BLaER1 (cell line): ENCODE measurements at regions not wholly inside any gene's neighbourhood (a gene's known extent, or its start where the extent isn't known, plus 50 kb on each side); places are given as distances from the start of the nearest gene placed in this dataset.

Experiments used
- H3K27ac ChIP-seq: shearing (Covaris generic); formaldehyde crosslinking; 2 replicates; pipeline ENCODE4 v1.8.1; 2022
- H3K27me3 ChIP-seq: shearing (Covaris generic); formaldehyde crosslinking; 2 replicates; pipeline ENCODE4 v1.8.1; 2022
- H3K36me3 ChIP-seq: shearing (Covaris generic); formaldehyde crosslinking; 2 replicates; pipeline ENCODE4 v1.8.1; 2022
- H3K4me1 ChIP-seq: shearing (Covaris generic); formaldehyde crosslinking; 2 replicates; pipeline ENCODE4 v1.8.1; 2022
- H3K4me2 ChIP-seq: shearing (Covaris generic); formaldehyde crosslinking; 2 replicates; pipeline ENCODE4 v1.8.1; 2022
- H3K4me3 ChIP-seq: shearing (Covaris generic); formaldehyde crosslinking; 2 replicates; pipeline ENCODE4 v1.8.1; 2022
- H3K9ac ChIP-seq: shearing (Covaris generic); formaldehyde crosslinking; 2 replicates; pipeline ENCODE4 v1.8.1; 2022
- H3K9me3 ChIP-seq: shearing (Covaris generic); formaldehyde crosslinking; 2 replicates; pipeline ENCODE4 v1.8.1; 2022
- H4K20me1 ChIP-seq: shearing (Covaris generic); formaldehyde crosslinking; 2 replicates; pipeline ENCODE4 v1.8.1; 2022
- Cebpa-rat ChIP-seq: shearing (Covaris generic); IDR thresholded peaks from 2 replicates; pipeline ENCODE4 v1.8.1; 2022

- no peak overlapping the region for H3K4me2 ChIP-seq
- H3K27me3 ChIP-seq: no peaks in the 10 kb centered on the region
- TF ChIP-seq Cebpa-rat: no peak
- H3K9ac ChIP-seq: no peak overlapping the region
- no peak overlapping the region for H3K27ac ChIP-seq
- H3K9me3 ChIP-seq: no peaks in the 10 kb centered on the region
- H3K36me3 ChIP-seq: no peaks in the 10 kb centered on the region
- no peaks in the 10 kb centered on the region for H4K20me1 ChIP-seq
- H3K4me1 ChIP-seq: no peaks in the 10 kb centered on the region
- H3K4me3 ChIP-seq: no peak overlapping the region
These were observed 64.5 kb upstream of the GDF10 start for GRCh38 chr10:47235484-47235883.

GRCh38 chr10:47237316-47238260 is 62.4 kb upstream of the GDF10 start:
- no peaks in the 10 kb centered on the region for H4K20me1 ChIP-seq
- no peak overlapping the region for H3K27ac ChIP-seq
- H3K9me3 ChIP-seq: no peaks in the 10 kb centered on the region
- H3K9ac ChIP-seq: no peak overlapping the region
- no peaks in the 10 kb centered on the region for H3K27me3 ChIP-seq
- H3K4me3 ChIP-seq: no peak overlapping the region
- no peak overlapping the region for H3K4me2 ChIP-seq
- no peaks in the 10 kb centered on the region for H3K36me3 ChIP-seq
- TF ChIP-seq Cebpa-rat: no peak
- H3K4me1 ChIP-seq: no peaks in the 10 kb centered on the region

- Histone ChIP-seq H3K4me2 (no peak overlapping the region), H4K20me1 (no peaks in the 10 kb centered on the region), H3K27me3 (no peaks in the 10 kb centered on the region), H3K27ac (no peak overlapping the region), H3K36me3 (no peaks in the 10 kb centered on the region), H3K9me3 (no peaks in the 10 kb centered on the region), H3K9ac (no peak overlapping the region), H3K4me3 (no peak overlapping the region), H3K4me1 (no peaks in the 10 kb centered on the region)
- TF ChIP-seq Cebpa-rat: no peak
These were observed 61.5 kb upstream of the GDF10 start for GRCh38 chr10:47238331-47239095.

GRCh38 chr10:47239211-47239610 is 60.8 kb upstream of the GDF10 start:
- Histone ChIP-seq H3K4me1 (no peaks in the 10 kb centered on the region), H4K20me1 (no peaks in the 10 kb centered on the region), H3K36me3 (no peaks in the 10 kb centered on the region), H3K27ac (no peak overlapping the region), H3K9ac (no peak overlapping the region), H3K9me3 (no peaks in the 10 kb centered on the region), H3K4me3 (no peak overlapping the region), H3K27me3 (no peaks in the 10 kb centered on the region), H3K4me2 (no peak overlapping the region)
- no peak for TF ChIP-seq Cebpa-rat

GRCh38 chr10:47240173-47240572 is 59.8 kb upstream of the GDF10 start:
- Histone ChIP-seq H3K36me3 (no peaks in the 10 kb centered on the region), H3K27ac (no peak overlapping the region), H4K20me1 (no peaks in the 10 kb centered on the region), H3K27me3 (no peaks in the 10 kb centered on the region), H3K4me2 (no peak overlapping the region), H3K4me1 (no peaks in the 10 kb centered on the region), H3K9me3 (no peaks in the 10 kb centered on the region), H3K9ac (no peak overlapping the region), H3K4me3 (no peak overlapping the region)
- no peak for TF ChIP-seq Cebpa-rat

DNA sequence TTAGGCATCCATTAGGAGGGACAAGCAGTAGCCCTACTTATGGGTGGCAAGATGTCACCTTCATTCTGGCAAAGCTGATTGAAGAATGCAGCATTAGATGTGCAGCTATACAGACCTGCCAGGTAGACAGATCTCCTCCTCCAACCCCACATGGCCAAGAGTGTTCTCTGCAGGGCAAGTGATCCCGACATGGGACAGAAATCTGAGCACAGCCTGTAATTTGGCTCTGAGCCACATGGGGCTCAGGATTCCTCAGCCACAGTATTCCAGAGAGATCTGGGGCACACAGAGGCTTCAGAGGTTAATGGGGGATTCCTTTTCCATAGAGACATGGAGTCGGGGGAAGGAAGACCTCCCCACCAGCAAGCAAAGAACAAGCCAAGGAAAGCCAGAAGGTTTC is 58.7 kb upstream of the GDF10 start:
- Histone ChIP-seq H3K27ac (no peak overlapping the region), H3K4me1 (no peaks in the 10 kb centered on the region), H3K9me3 (no peaks in the 10 kb centered on the region), H3K36me3 (no peaks in the 10 kb centered on the region), H3K4me3 (no peak overlapping the region), H3K4me2 (no peak overlapping the region), H3K27me3 (no peaks in the 10 kb centered on the region), H4K20me1 (no peaks in the 10 kb centered on the region), H3K9ac (no peak overlapping the region)
- no peak for TF ChIP-seq Cebpa-rat

DNA sequence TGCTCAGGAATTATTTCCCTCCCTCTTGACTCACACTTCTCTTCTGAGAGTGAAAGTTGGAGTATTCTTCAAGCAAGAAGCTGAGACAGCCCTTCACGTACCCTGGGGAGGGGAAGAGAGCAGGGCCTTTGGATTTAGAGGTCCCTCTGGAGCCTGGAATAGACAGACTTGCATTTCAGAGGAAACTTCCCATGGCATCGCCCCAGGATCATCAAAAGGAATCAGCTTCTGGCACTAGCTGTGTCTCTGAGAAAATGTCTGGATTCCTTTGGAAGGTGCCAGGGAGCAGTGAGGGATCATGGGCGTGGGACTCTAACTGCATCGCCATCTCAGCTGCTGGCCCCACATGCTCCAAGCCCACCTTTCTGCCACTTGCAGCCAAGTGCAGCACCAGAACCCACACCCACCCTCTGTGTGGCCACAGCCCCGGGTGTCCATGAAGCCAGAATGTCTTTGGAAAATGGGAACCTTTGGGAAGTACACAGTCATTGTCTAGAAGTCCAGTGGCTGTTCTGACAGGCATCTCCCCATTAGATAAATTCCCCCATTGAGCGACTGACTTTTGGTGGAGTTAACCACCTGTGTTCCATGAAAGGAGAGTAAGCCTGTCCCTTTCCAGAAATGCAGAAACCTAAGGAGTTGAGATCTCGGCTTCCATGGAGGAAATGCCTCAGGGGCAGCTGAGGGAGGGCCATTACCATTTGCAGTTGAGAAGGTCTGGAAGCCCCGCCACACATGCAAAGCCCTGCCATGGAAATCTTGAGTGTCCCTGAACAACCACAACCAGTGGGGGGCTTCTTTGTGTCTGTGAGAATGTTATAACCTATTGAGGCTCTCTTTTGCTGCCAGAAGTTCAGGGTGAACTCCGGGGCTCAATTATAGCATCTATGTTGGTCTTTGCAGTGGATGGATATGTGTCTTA is 57.8 kb upstream of the GDF10 start:
- no peak overlapping the region for H3K4me2 ChIP-seq
- no peaks in the 10 kb centered on the region for H3K4me1 ChIP-seq
- H3K4me3 ChIP-seq: no peak overlapping the region
- no peaks in the 10 kb centered on the region for H4K20me1 ChIP-seq
- H3K9ac ChIP-seq: no peak overlapping the region
- TF ChIP-seq Cebpa-rat: no peak
- no peak overlapping the region for H3K27ac ChIP-seq
- H3K27me3 ChIP-seq: no peaks in the 10 kb centered on the region
- H3K9me3 ChIP-seq: no peaks in the 10 kb centered on the region
- no peaks in the 10 kb centered on the region for H3K36me3 ChIP-seq

- H3K27ac ChIP-seq: no peak overlapping the region
- no peak overlapping the region for H3K4me3 ChIP-seq
- no peak overlapping the region for H3K4me2 ChIP-seq
These were observed 56.6 kb upstream of the GDF10 start for GRCh38 chr10:47243356-47243755.

GRCh38 chr10:47243791-47244190 is 56.2 kb upstream of the GDF10 start:
- Histone ChIP-seq H3K9ac (no peak overlapping the region), H3K9me3 (no peaks in the 10 kb centered on the region), H3K4me1 (no peaks in the 10 kb centered on the region), H4K20me1 (no peaks in the 10 kb centered on the region), H3K36me3 (no peaks in the 10 kb centered on the region), H3K27ac (no peak overlapping the region), H3K27me3 (no peaks in the 10 kb centered on the region), H3K4me3 (no peak overlapping the region), H3K4me2 (no peak overlapping the region)
- TF ChIP-seq Cebpa-rat: no peak

More at GRCh38 chr10:47243356-47243755, 56.6 kb upstream of the GDF10 start:
- Histone ChIP-seq H4K20me1 (no peaks in the 10 kb centered on the region), H3K27me3 (no peaks in the 10 kb centered on the region), H3K9me3 (no peaks in the 10 kb centered on the region), H3K36me3 (no peaks in the 10 kb centered on the region), H3K9ac (no peak overlapping the region), H3K4me1 (no peaks in the 10 kb centered on the region)
- no peak for TF ChIP-seq Cebpa-rat
